ENCODE measurements at regions not wholly inside any gene's neighbourhood (a gene's known extent, or its start where the extent isn't known, plus 50 kb on each side); places are given as distances from the start of the nearest gene placed in this dataset.

- no peaks in the 10 kb centered on the region for H3K27me3 ChIP-seq (replicated peaks in 1 of 4; ENCODE audit: control insufficient read depth in 3 of 4, extremely low read depth in 1 of 4, insufficient read depth in 3 of 4, low read length in 3 of 4)
- H3K9me3 ChIP-seq (ENCODE audit: insufficient read depth in 2 of 2, low read depth in 1 of 2, low read length in 1 of 2): no peaks in the 10 kb centered on the region
- no peak overlapping the region for H4K91ac ChIP-seq (replicated peaks; ENCODE audit: insufficient read length, low read length)
- no peak overlapping the region for H3K23ac ChIP-seq (ENCODE audit: insufficient read length)
- H3K4ac ChIP-seq (replicated peaks; ENCODE audit: insufficient read length, low read depth, low read length): no peak overlapping the region
- no peak overlapping the region for H2BK12ac ChIP-seq (ENCODE audit: low read depth, low read length)
- H3K4me1 ChIP-seq (replicated peaks in 1 of 4; ENCODE audit: control insufficient read depth in 3 of 4, insufficient read depth in 4 of 4, low read length in 3 of 4): no peaks in the 10 kb centered on the region
- H3K79me1 ChIP-seq (ENCODE audit: low read depth, low read length): no peaks in the 10 kb centered on the region
- DNase-seq (ENCODE audit: low read depth in 1 of 2, low spot score in 2 of 2) (no peak), FAIRE-seq (no peak)
- no peak overlapping the region for H3K56ac ChIP-seq (replicated peaks; ENCODE audit: insufficient read length, low read depth, low read length)
- ChIA-PET CTCF (ENCODE audit: partially characterized antibody) (interaction anchor here (0.6 to 1.0 kb wide), 3 partner anchors 8 to 303 kb away, joined by 3 read pairs; no protein-coding TSS in a partner anchor), POLR2A (ENCODE audit: partially characterized antibody) (no interaction called here)
- H2AFZ ChIP-seq (ENCODE audit: low read length): no peak overlapping the region
- no peak overlapping the region for H2BK15ac ChIP-seq (ENCODE audit: low read length)
- H2BK120ac ChIP-seq (replicated peaks; ENCODE audit: low read depth, low read length): no peak overlapping the region
- H4K20me1 ChIP-seq (replicated peaks in 1 of 2; ENCODE audit: control insufficient read depth in 1 of 2, insufficient read depth in 2 of 2, low read length in 2 of 2): no peaks in the 10 kb centered on the region
- H4K5ac ChIP-seq (ENCODE audit: insufficient read length, low read depth, low read length): no peak overlapping the region
- TF ChIP-seq RAD21 (IDR thresholded peaks at IDR 0.05 in 1 of 2, conservative IDR thresholded peaks at IDR 0.05 in 1 of 2; ENCODE audit: low read depth in 2 of 2, low read length in 2 of 2) (no peak), TBP (IDR thresholded peaks at IDR 0.05; ENCODE audit: low read depth, low read length) (no peak)
- no peaks in the 10 kb centered on the region for H3K36me3 ChIP-seq (ENCODE audit: control insufficient read depth in 2 of 4, insufficient read depth in 4 of 4, low read length in 3 of 4)
- no peaks in the 10 kb centered on the region for H3K79me2 ChIP-seq (ENCODE audit: control insufficient read depth in 1 of 2, insufficient read depth in 2 of 2, low read length in 2 of 2)
- no peak overlapping the region for H3K9ac ChIP-seq (replicated peaks in 1 of 4; ENCODE audit: extremely low read depth in 1 of 4, low read depth in 3 of 4, low read length in 3 of 4)
- no peak overlapping the region for H3K4me3 ChIP-seq (ENCODE audit: extremely low read depth in 1 of 4, insufficient read depth in 2 of 4, low read depth in 3 of 4, low read length in 4 of 4)
- H3K4me2 ChIP-seq (ENCODE audit: insufficient read depth in 1 of 2, low read depth in 2 of 2, low read length in 2 of 2): no peak overlapping the region
- no peak overlapping the region for H2BK5ac ChIP-seq (ENCODE audit: low read depth, low read length)
- WGBS, 2 experiments (ENCODE audit: extremely low coverage in 1 of 2, insufficient coverage in 1 of 2, insufficient read length in 1 of 2, insufficient replicate concordance in 2 of 2, low coverage in 1 of 2, low lambda C conversion rate in 2 of 2, missing lambda C conversion rate in 1 of 2): 85% methylated on average over 2 of the region's 2 CpGs; no CpG with 5 or more reads in 1 of the 2 experiments
- no peak overlapping the region for H3K18ac ChIP-seq (ENCODE audit: extremely low read depth, low read length)
- H4K8ac ChIP-seq (ENCODE audit: extremely low read depth, insufficient read depth, low read length): no peak overlapping the region
- no peak overlapping the region for H3K14ac ChIP-seq (ENCODE audit: insufficient read length)
- no peak overlapping the region for H2AK5ac ChIP-seq (ENCODE audit: low read depth, low read length)
- H3K27ac ChIP-seq (ENCODE audit: low read depth, low read length): no peak overlapping the region
- H2BK20ac ChIP-seq (ENCODE audit: low read length): no peak overlapping the region
- H3K23me2 ChIP-seq (ENCODE audit: low read depth, low read length): no peaks in the 10 kb centered on the region
Measured at GRCh38 chr3:87077355-87077754, 86.4 kb upstream of the VGLL3 start.

All from H1 (cell line).